H9 (cell line): ENCODE measurements at regions not wholly inside any gene's neighbourhood (a gene's known extent, or its start where the extent isn't known, plus 50 kb on each side); places are given as distances from the start of the nearest gene placed in this dataset.

Experiments
- DNase-seq: peaks from one replicate; pipeline ENCODE4 v3.0.0-alpha.2; 2017
- H2AFZ ChIP-seq: one replicate; pipeline ENCODE4 v1.6.1; 2013; ENCODE audit warnings: mild to moderate bottlenecking, low read length, control low read depth, moderate library complexity
- H2AK5ac ChIP-seq: 2 replicates; pipeline ENCODE4 v1.6.1; 2013; ENCODE audit warnings: low read length, control low read depth, mixed read lengths; ENCODE audit not compliant: insufficient read length
- H2BK120ac ChIP-seq: one replicate; pipeline ENCODE4 v1.6.1; 2013; ENCODE audit warnings: low read depth, mild to moderate bottlenecking, low read length, control low read depth, inconsistent platforms; ENCODE audit not compliant: poor library complexity, severe bottlenecking
- H2BK12ac ChIP-seq: 2 replicates; pipeline ENCODE4 v1.6.1; 2013; ENCODE audit warnings: low read length, control low read depth, mixed read lengths, low read depth; ENCODE audit not compliant: insufficient read length
- H2BK15ac ChIP-seq: 2 replicates; pipeline ENCODE4 v1.6.1; 2013; ENCODE audit warnings: low read depth, low read length, control low read depth
- H2BK20ac ChIP-seq: one replicate; pipeline ENCODE4 v1.6.1; 2013; ENCODE audit warnings: low read depth, mild to moderate bottlenecking, low read length, control low read depth, inconsistent platforms; ENCODE audit not compliant: poor library complexity, severe bottlenecking
- H2BK5ac ChIP-seq: 2 replicates; pipeline ENCODE4 v1.6.1; 2013; ENCODE audit warnings: low read length, control low read depth, mixed read lengths; ENCODE audit not compliant: insufficient read length
- H3K14ac ChIP-seq: 2 replicates; pipeline ENCODE4 v1.6.1; 2013; ENCODE audit warnings: low read length, control low read depth; ENCODE audit not compliant: insufficient read depth
- H3K18ac ChIP-seq: 2 replicates; pipeline ENCODE4 v1.6.1; 2013; ENCODE audit warnings: low read depth, mild to moderate bottlenecking, mixed read lengths, low read length, control low read depth; ENCODE audit not compliant: insufficient read length
- H3K23ac ChIP-seq: 2 replicates; pipeline ENCODE4 v1.6.1; 2013; ENCODE audit warnings: low read length, control low read depth, mixed read lengths, low read depth; ENCODE audit not compliant: insufficient read length
- H3K23me2 ChIP-seq: 2 replicates; pipeline ENCODE4 v1.6.1; 2013; ENCODE audit warnings: low read depth, mild to moderate bottlenecking, mixed read lengths, low read length, control low read depth; ENCODE audit not compliant: insufficient read length, poor library complexity, severe bottlenecking
- H3K27ac ChIP-seq: 2 replicates; pipeline ENCODE4 v1.5.1; 2013; ENCODE audit warnings: low read length, control low read depth, mixed read lengths, low read depth; ENCODE audit not compliant: insufficient read length
- H3K27me3 ChIP-seq: 2 replicates; pipeline ENCODE4 v1.6.1; 2013; ENCODE audit warnings: low read length, control low read depth, inconsistent platforms; ENCODE audit not compliant: insufficient read depth
- H3K4ac ChIP-seq: 2 replicates; pipeline ENCODE4 v1.6.1; 2013; ENCODE audit warnings: low read depth, mild to moderate bottlenecking, control low read depth, inconsistent platforms, low read length, moderate library complexity
- H3K4me1 ChIP-seq: 2 replicates; pipeline ENCODE4 v1.6.1; 2013; ENCODE audit warnings: low read length, control low read depth, inconsistent platforms; ENCODE audit not compliant: insufficient read depth
- H3K4me2 ChIP-seq: 2 replicates; pipeline ENCODE4 v1.6.1; 2013; ENCODE audit warnings: low read length, control low read depth, mixed read lengths; ENCODE audit not compliant: insufficient read length, insufficient read depth
- H3K56ac ChIP-seq: 2 replicates; pipeline ENCODE4 v1.6.1; 2013; ENCODE audit warnings: low read depth, mild to moderate bottlenecking, mixed read lengths, low read length, control low read depth; ENCODE audit not compliant: insufficient read length
- H3K79me1 ChIP-seq: 2 replicates; pipeline ENCODE4 v1.6.1; 2013; ENCODE audit warnings: low read depth, mild to moderate bottlenecking, moderate library complexity, low read length, control low read depth, inconsistent platforms; ENCODE audit not compliant: insufficient read depth, poor library complexity, severe bottlenecking
- H3K79me2 ChIP-seq: 2 replicates; pipeline ENCODE4 v1.6.1; 2013; ENCODE audit warnings: low read length, control low read depth, inconsistent platforms; ENCODE audit not compliant: insufficient read depth
- H3K9ac ChIP-seq: 2 replicates; pipeline ENCODE4 v1.6.1; 2013; ENCODE audit warnings: low read length, control low read depth, mixed read lengths; ENCODE audit not compliant: insufficient read length; ENCODE audit errors: extremely low read depth
- H3K9me3 ChIP-seq: one replicate; pipeline ENCODE4 v1.6.1; 2013; ENCODE audit warnings: low read depth, low read length, inconsistent platforms; ENCODE audit not compliant: control insufficient read depth
- H3T11ph ChIP-seq: one replicate; pipeline ENCODE4 v1.6.1; 2013; ENCODE audit warnings: mild to moderate bottlenecking, low read length, control low read depth, inconsistent platforms
- H4K20me1 ChIP-seq: one replicate; pipeline ENCODE4 v1.6.1; 2013; ENCODE audit not compliant: control insufficient read depth, insufficient read length, insufficient read depth
- H4K5ac ChIP-seq: 2 replicates; pipeline ENCODE4 v1.6.1; 2013; ENCODE audit warnings: low read depth, mild to moderate bottlenecking, mixed read lengths, low read length, control low read depth; ENCODE audit not compliant: insufficient read length
- H4K8ac ChIP-seq: replicated peaks from 2 replicates; pipeline ENCODE4 v1.6.1; 2013; ENCODE audit warnings: low read length, control low read depth, mixed read lengths, low read depth; ENCODE audit not compliant: insufficient read length
- H4K91ac ChIP-seq: 2 replicates; pipeline ENCODE4 v1.6.1; 2013; ENCODE audit warnings: low read depth, mild to moderate bottlenecking, moderate library complexity, mixed read lengths, low read length, control low read depth; ENCODE audit not compliant: insufficient read length
- H3K27ac Mint-ChIP-seq, 3 experiments: 2 replicates in 2 of 3; 3 replicates in 1 of 3; pipeline ENCODE4 v1.8.0; 2020 to 2021; ENCODE audit warnings: mixed read lengths in 3 of 3, mild to moderate bottlenecking in 1 of 3, moderate library complexity in 1 of 3
- H3K27me3 Mint-ChIP-seq: 2 replicates; pipeline ENCODE4 v1.8.0; 2021; ENCODE audit warnings: low read depth, mild to moderate bottlenecking, moderate library complexity, mixed read lengths
- H3K36me3 Mint-ChIP-seq, 3 experiments: 2 replicates in 2 of 3; 3 replicates in 1 of 3; pipeline ENCODE4 v1.8.0; 2020 to 2021; ENCODE audit warnings: low read depth in 3 of 3, mixed read lengths in 3 of 3; ENCODE audit not compliant: insufficient read depth in 1 of 3
- H3K4me1 Mint-ChIP-seq, 2 experiments: 2 replicates each; pipeline ENCODE4 v1.8.0; 2020; ENCODE audit warnings: mixed read lengths in 2 of 2
- H3K4me3 Mint-ChIP-seq, 2 experiments: 2 replicates in 1 of 2; 3 replicates in 1 of 2; pipeline ENCODE4 v1.8.0; 2020 to 2021; ENCODE audit warnings: mild to moderate bottlenecking in 2 of 2, mixed read lengths in 2 of 2, moderate library complexity in 1 of 2
- H3K9me3 Mint-ChIP-seq, 2 experiments: 2 replicates in 1 of 2; 3 replicates in 1 of 2; pipeline ENCODE4 v1.8.0; 2020; ENCODE audit warnings: mild to moderate bottlenecking in 2 of 2, mixed read lengths in 2 of 2, moderate library complexity in 1 of 2
- CTCF ChIP-seq: fragments of 200-600 bp; sonication (generic); conservative IDR thresholded peaks from 3 replicates; pipeline ENCODE4 v1.8.0; 2021; ENCODE audit warnings: antibody characterized with exemption, mild to moderate bottlenecking
- WGBS: extraction: QIAGEN DNeasy Blood & Tissue Kit; methylation state at CpG from one replicate; pipeline ENCODE4 v1.1.7; 2013; ENCODE audit warnings: missing lambda C conversion rate, low lambda C conversion rate, mixed read lengths; ENCODE audit not compliant: insufficient read length; ENCODE audit errors: extremely low coverage; 5-methylcytosine and 5-hydroxymethylcytosine counted together

- H2AK5ac ChIP-seq = no peak overlapping the region
- H3K27me3 ChIP-seq = no peaks in the 10 kb centered on the region
- no peak overlapping the region for H2AFZ ChIP-seq
- peaks cover 3% of the 10 kb centered on the region; the same call in 1 of the 2 replicates for H3K4me1 ChIP-seq
- no peak overlapping the region for H3K9ac ChIP-seq
- no peak overlapping the region for H2BK12ac ChIP-seq
- Mint-ChIP-seq H3K9me3 (no peaks in the 10 kb centered on the region), H3K36me3 (no peaks in the 10 kb centered on the region; a peak in 1 of 7 replicates), H3K4me3 (no peak overlapping the region), H3K4me1 (peaks cover 16 to 47% of the 10 kb centered on the region in 2 experiments), H3K27me3 (no peaks in the 10 kb centered on the region), H3K27ac (peak overlapping the region in 1 of 3 experiments; percentile 77; a peak in 3 of 7 replicates)
- no peak overlapping the region for H3K27ac ChIP-seq
- no peaks in the 10 kb centered on the region for H3K79me2 ChIP-seq
- no peak overlapping the region for H4K91ac ChIP-seq
- no peak overlapping the region for H3K4me2 ChIP-seq
- no peaks in the 10 kb centered on the region for H4K20me1 ChIP-seq
- H2BK120ac ChIP-seq = no peak overlapping the region
- no peaks in the 10 kb centered on the region for H3K23me2 ChIP-seq
- no peak overlapping the region for H4K5ac ChIP-seq
- H3K23ac ChIP-seq = no peak overlapping the region
- H3K9me3 ChIP-seq = no peaks in the 10 kb centered on the region
- H3K4ac ChIP-seq = no peak overlapping the region
- H3K14ac ChIP-seq = no peak overlapping the region
- WGBS = no CpG with 5 or more reads among the region's 7 CpGs
- H4K8ac ChIP-seq = no peak overlapping the region
- H3K79me1 ChIP-seq = no peaks in the 10 kb centered on the region
- H3T11ph ChIP-seq = no peak overlapping the region
- no peak overlapping the region for H3K18ac ChIP-seq
- TF ChIP-seq CTCF = no peak
- peak; percentile 41 for DNase-seq
- H3K56ac ChIP-seq = no peak overlapping the region
- no peak overlapping the region for H2BK20ac ChIP-seq
- no peak overlapping the region for H2BK15ac ChIP-seq
- H2BK5ac ChIP-seq = no peak overlapping the region
Observed at GRCh38 chr15:69536726-69537512, 84.3 kb downstream of the RPLP1 start.
